Breast epithelium (tissue), 3 donors: ENCODE measurements at regions not wholly inside any gene's neighbourhood (a gene's known extent, or its start where the extent isn't known, plus 50 kb on each side); places are given as distances from the start of the nearest gene placed in this dataset.

Experiments used
- CTCF ChIP-seq, 3 donors: fragments of 450-650 bp; IDR thresholded peaks; one replicate each; pipeline ENCODE4 v1.5.1; 2016 to 2017; ENCODE audit warnings: antibody characterized with exemption in 3 of 3, mild to moderate bottlenecking in 3 of 3, moderate library complexity in 3 of 3
- POLR2A ChIP-seq: fragments of 450-650 bp; IDR thresholded peaks from one replicate; pipeline ENCODE4 v1.6.1; 2016; ENCODE audit warnings: antibody characterized with exemption, mild to moderate bottlenecking, moderate library complexity

DNA sequence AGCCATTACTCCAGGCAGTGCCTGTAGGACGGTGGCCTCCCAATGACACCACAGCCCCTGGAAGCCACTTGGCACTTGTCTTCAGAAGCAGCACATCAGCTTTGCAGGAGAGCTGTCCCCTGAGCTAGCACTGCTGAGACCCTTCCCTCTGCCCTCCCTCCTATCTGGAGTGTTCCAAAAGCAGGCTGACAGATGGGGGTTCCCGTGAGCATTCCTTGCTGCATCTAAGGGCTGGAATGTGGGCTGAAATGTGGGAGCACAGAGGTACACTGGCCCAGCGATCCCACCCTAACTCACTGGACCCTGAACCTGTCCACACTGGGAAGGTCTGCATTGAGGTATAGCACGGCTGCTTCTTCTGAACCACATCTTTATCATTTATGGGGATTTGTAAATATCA is 230.1 kb downstream of the ANAPC1 start:
- no peak for TF ChIP-seq CTCF (IDR thresholded peaks at IDR 0.05)
- TF ChIP-seq POLR2A: no peak
